ENCODE measurements at regions not wholly inside any gene's neighbourhood (a gene's known extent, or its start where the extent isn't known, plus 50 kb on each side); places are given as distances from the start of the nearest gene placed in this dataset.

DNA sequence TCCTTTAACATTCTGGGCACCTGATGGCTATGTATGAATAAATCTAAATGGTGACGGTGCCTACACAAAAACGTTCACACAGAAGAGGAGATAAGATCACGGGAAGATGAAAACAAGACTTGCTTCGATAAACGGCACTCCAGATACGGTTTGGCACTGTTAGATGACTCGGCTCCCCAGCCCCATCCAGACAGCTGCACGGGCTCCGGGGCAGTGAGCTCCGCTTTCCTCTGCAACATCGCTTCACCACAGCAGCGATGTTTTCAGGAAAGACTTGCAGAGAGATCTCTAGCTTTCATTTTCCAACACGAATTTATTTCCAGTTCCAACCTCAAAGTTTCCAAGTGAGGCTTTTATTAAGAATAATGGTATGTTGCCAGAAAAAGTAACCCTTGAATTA lies 132.1 kb downstream of the KLF6 start:
- TF ChIP-seq GATA2 (IDR thresholded peaks at IDR 0.05; ENCODE audit: low read depth, low read length) (peak; percentile 55), GATA3 (IDR thresholded peaks at IDR 0.05; ENCODE audit: low read depth, low read length) (no peak)

Measured in SH-SY5Y (cell line).